ENCODE measurements at regions not wholly inside any gene's neighbourhood (a gene's known extent, or its start where the extent isn't known, plus 50 kb on each side); places are given as distances from the start of the nearest gene placed in this dataset.

GRCh38 chr12:84763107-84763506 lies 149.5 kb downstream of the SLC6A15 start:
- Mint-ChIP-seq H3K27me3 (ENCODE audit: insufficient read depth, low read depth) (no peaks in the 10 kb centered on the region), H3K4me3 (no peak overlapping the region), H3K36me3 (no peaks in the 10 kb centered on the region), H3K4me1 (no peaks in the 10 kb centered on the region), H3K27ac (peak overlapping the region; percentile 21), H3K9me3 (no peaks in the 10 kb centered on the region)
- no peaks in the 10 kb centered on the region for H3F3A ChIP-seq (ENCODE audit: low read depth)
- H3K4me3 ChIP-seq, result no peak overlapping the region
- no peaks in the 10 kb centered on the region for H3K4me1 ChIP-seq
- no peak overlapping the region for H3K9ac ChIP-seq
- H3K4me2 ChIP-seq, result no peak overlapping the region
- DNase-seq (ENCODE audit: low spot score), result no peak
- no peak overlapping the region for H3K27ac ChIP-seq
- no peaks in the 10 kb centered on the region for H3K36me3 ChIP-seq
- H4K20me1 ChIP-seq (ENCODE audit: low read depth), result no peaks in the 10 kb centered on the region
- H2AFZ ChIP-seq (replicated peaks), result no peak overlapping the region
- TF ChIP-seq EZH2phosphoT487 (IDR thresholded peaks at IDR 0.05), result no peak
- no peak for TF ChIP-seq CTCF (IDR thresholded peaks at IDR 0.05)
- no peak for TF ChIP-seq EZH2 (IDR thresholded peaks at IDR 0.05)
- no peaks in the 10 kb centered on the region for H3K27me3 ChIP-seq
- H3K9me3 ChIP-seq (ENCODE audit: low read depth), result no peaks in the 10 kb centered on the region
- no peaks in the 10 kb centered on the region for H3K79me2 ChIP-seq (ENCODE audit: low read depth)

GRCh38 chr12:84760091-84760865 lies 152.3 kb downstream of the SLC6A15 start:
- no peak overlapping the region for H2AFZ ChIP-seq (replicated peaks)
- TF ChIP-seq EZH2phosphoT487 (IDR thresholded peaks at IDR 0.05) (no peak), CTCF (IDR thresholded peaks at IDR 0.05) (no peak), EZH2 (IDR thresholded peaks at IDR 0.05) (no peak)
- no peak overlapping the region for H3K4me3 Mint-ChIP-seq
- no peaks in the 10 kb centered on the region for H3K4me1 ChIP-seq
- H3K4me2 ChIP-seq, result no peak overlapping the region
- H3K27me3 Mint-ChIP-seq (ENCODE audit: insufficient read depth, low read depth), result no peaks in the 10 kb centered on the region
- H4K20me1 ChIP-seq (ENCODE audit: low read depth), result no peaks in the 10 kb centered on the region
- H3K9me3 ChIP-seq (ENCODE audit: low read depth), result no peaks in the 10 kb centered on the region
- H3K27me3 ChIP-seq, result no peaks in the 10 kb centered on the region
- H3K4me1 Mint-ChIP-seq, result no peaks in the 10 kb centered on the region
- no peaks in the 10 kb centered on the region for H3F3A ChIP-seq (ENCODE audit: low read depth)
- no peak overlapping the region for H3K4me3 ChIP-seq
- H3K36me3 Mint-ChIP-seq, result no peaks in the 10 kb centered on the region
- no peak overlapping the region for H3K9ac ChIP-seq
- H3K9me3 Mint-ChIP-seq, result no peaks in the 10 kb centered on the region
- H3K27ac ChIP-seq, result no peak overlapping the region
- no peak for DNase-seq (ENCODE audit: low spot score)
- H3K27ac Mint-ChIP-seq, result no peak overlapping the region
- H3K36me3 ChIP-seq, result no peaks in the 10 kb centered on the region
- H3K79me2 ChIP-seq (ENCODE audit: low read depth), result no peaks in the 10 kb centered on the region

GRCh38 chr12:84757978-84758377 lies 154.6 kb downstream of the SLC6A15 start:
- no peaks in the 10 kb centered on the region for H3K27me3 ChIP-seq
- no peaks in the 10 kb centered on the region for H3F3A ChIP-seq (ENCODE audit: low read depth)
- H3K9me3 Mint-ChIP-seq, result no peaks in the 10 kb centered on the region
- TF ChIP-seq EZH2 (IDR thresholded peaks at IDR 0.05) (no peak), EZH2phosphoT487 (IDR thresholded peaks at IDR 0.05) (no peak), CTCF (IDR thresholded peaks at IDR 0.05) (no peak)
- H3K27me3 Mint-ChIP-seq (ENCODE audit: insufficient read depth, low read depth), result no peaks in the 10 kb centered on the region
- no peak overlapping the region for H3K27ac ChIP-seq
- H3K4me1 ChIP-seq, result no peaks in the 10 kb centered on the region
- no peak overlapping the region for H3K4me3 ChIP-seq
- no peak overlapping the region for H3K4me2 ChIP-seq
- no peaks in the 10 kb centered on the region for H3K79me2 ChIP-seq (ENCODE audit: low read depth)
- H2AFZ ChIP-seq (replicated peaks), result no peak overlapping the region
- H4K20me1 ChIP-seq (ENCODE audit: low read depth), result no peaks in the 10 kb centered on the region
- H3K27ac Mint-ChIP-seq, result peak overlapping the region; percentile 46
- no peaks in the 10 kb centered on the region for H3K36me3 ChIP-seq
- no peak for DNase-seq (ENCODE audit: low spot score)
- H3K9ac ChIP-seq, result no peak overlapping the region
- no peak overlapping the region for H3K4me3 Mint-ChIP-seq
- H3K9me3 ChIP-seq (ENCODE audit: low read depth), result no peaks in the 10 kb centered on the region
- no peaks in the 10 kb centered on the region for H3K4me1 Mint-ChIP-seq
- no peaks in the 10 kb centered on the region for H3K36me3 Mint-ChIP-seq

Measured in neural progenitor cell (in vitro differentiated cells).